ENCODE measurements at regions not wholly inside any gene's neighbourhood (a gene's known extent, or its start where the extent isn't known, plus 50 kb on each side); places are given as distances from the start of the nearest gene placed in this dataset.

- no peak for ATAC-seq
- Histone ChIP-seq H3K27ac (no peak overlapping the region), H3K36me3 (replicated peaks in 1 of 2; ENCODE audit: insufficient read depth in 1 of 2, low read depth in 2 of 2) (no peaks in the 10 kb centered on the region), H3K4me1 (no peaks in the 10 kb centered on the region), H3K4me3 (no peak overlapping the region), H3K9me3 (no peaks in the 10 kb centered on the region), H3K27me3 (no peaks in the 10 kb centered on the region)
- DNase-seq = no peak
- intact Hi-C loops (cut with DNase I) = no loop called here
- no peak for TF ChIP-seq CTCF (IDR thresholded peaks at IDR 0.05)
- no peak for TF ChIP-seq POLR2A (IDR thresholded peaks at IDR 0.05)
- WGBS, 2 donors = 88 to 90% methylated on average over 6 to 11 of the region's 11 CpGs
These were observed 64.0 kb upstream of the SOX21 start for GRCh38 chr13:94776300-94776699.

DNA sequence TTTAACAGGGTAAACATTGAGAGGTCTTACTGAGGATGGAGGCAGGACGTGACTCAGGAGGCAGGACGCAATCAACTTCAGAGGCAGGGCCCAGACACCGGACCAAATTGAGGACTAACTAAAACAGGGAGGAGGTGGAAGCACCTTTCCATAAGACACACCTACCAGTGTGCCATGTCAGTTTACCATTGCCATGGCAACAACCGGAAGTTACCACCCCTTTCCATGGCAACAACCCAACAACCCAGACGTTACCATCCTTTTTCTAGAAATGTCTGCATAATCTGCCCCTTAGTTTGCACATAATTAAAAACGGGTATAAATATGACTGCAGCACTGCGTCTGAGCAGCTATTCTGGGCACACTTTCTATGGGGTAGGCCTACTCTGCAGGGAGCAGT is 53.5 kb upstream of the SOX21 start:
- 65 to 69% methylated on average over 7 of the region's 7 CpGs for WGBS, 2 donors
- no peak for TF ChIP-seq CTCF (IDR thresholded peaks at IDR 0.05)
- TF ChIP-seq POLR2A (IDR thresholded peaks at IDR 0.05) = no peak
- no peaks in the 10 kb centered on the region for H3K9me3 ChIP-seq
- no peaks in the 10 kb centered on the region for H3K27me3 ChIP-seq
- no peaks in the 10 kb centered on the region for H3K36me3 ChIP-seq (replicated peaks in 1 of 2; ENCODE audit: insufficient read depth in 1 of 2, low read depth in 2 of 2)
- no peak for DNase-seq
- H3K4me3 ChIP-seq = no peak overlapping the region
- no peak for ATAC-seq
- intact Hi-C loops (cut with DNase I) = no loop called here
- H3K27ac ChIP-seq = no peak overlapping the region
- H3K4me1 ChIP-seq = no peaks in the 10 kb centered on the region

DNA sequence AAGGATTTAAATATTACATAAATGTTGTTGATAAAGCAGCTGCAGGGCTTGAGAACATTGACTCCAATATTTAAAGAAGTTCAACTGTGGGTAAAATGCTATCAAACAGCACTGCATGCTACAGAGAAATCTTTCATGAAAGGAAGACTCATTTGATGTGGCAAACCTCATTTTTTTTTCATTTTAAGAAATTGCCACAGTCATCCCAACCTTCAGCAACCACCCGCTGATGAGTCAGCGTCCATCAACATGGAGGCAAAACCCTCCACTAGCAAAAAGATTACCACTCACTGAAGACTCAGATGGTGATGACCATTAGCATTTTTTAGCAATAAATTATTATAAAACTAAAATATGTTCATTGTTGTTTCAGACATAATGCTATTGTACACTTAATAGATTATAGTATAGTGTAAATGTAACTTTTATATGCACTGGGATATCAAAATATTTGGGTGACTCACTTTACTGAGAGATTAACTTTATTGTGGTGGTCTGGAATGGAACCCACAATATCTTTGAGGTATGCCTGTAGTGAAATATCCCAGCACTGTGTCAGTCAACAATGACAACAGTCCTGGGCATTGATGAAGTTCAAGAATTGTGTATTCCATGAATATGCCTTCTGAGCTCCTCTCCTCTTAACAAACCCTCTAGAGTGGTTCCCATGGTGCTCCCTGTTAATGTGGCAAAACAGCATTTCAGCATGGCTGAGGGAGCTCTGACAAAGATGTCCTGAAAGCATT is 52.4 kb upstream of the SOX21 start:
- H3K4me1 ChIP-seq = no peaks in the 10 kb centered on the region
- TF ChIP-seq CTCF (IDR thresholded peaks at IDR 0.05) = no peak
- no peak for TF ChIP-seq POLR2A (IDR thresholded peaks at IDR 0.05)
- WGBS, 2 donors = 85 to 89% methylated on average over 2 of the region's 2 CpGs
- no peak overlapping the region for H3K4me3 ChIP-seq
- H3K27ac ChIP-seq = no peak overlapping the region
- DNase-seq (no peak), ATAC-seq (no peak)
- intact Hi-C loops (cut with DNase I) = no loop called here
- H3K36me3 ChIP-seq (replicated peaks in 1 of 2; ENCODE audit: insufficient read depth in 1 of 2, low read depth in 2 of 2) = no peaks in the 10 kb centered on the region
- no peaks in the 10 kb centered on the region for H3K27me3 ChIP-seq
- H3K9me3 ChIP-seq = no peaks in the 10 kb centered on the region
